CD14-positive monocyte (primary cell): ENCODE measurements at regions not wholly inside any gene's neighbourhood (a gene's known extent, or its start where the extent isn't known, plus 50 kb on each side); places are given as distances from the start of the nearest gene placed in this dataset.

Experiments used
- DNase-seq, 3 donors: peaks; one replicate each; pipeline ENCODE4 v3.0.0-alpha.2; 2011 to 2022
- H2AFZ ChIP-seq: 2 replicates; pipeline ENCODE4 v1.6.0; 2012; ENCODE audit warnings: mild to moderate bottlenecking, low read depth, low read length, inconsistent platforms; ENCODE audit not compliant: insufficient read depth, poor library complexity, severe bottlenecking
- H3K27ac ChIP-seq, 2 donors: 1 replicate in 1 of 2; 2 replicates in 1 of 2; pipeline ENCODE4 v1.5.1; 2012 to 2013; ENCODE audit warnings: low read length in 2 of 2, control low read depth in 1 of 2, inconsistent platforms in 1 of 2, low read depth in 1 of 2, mild to moderate bottlenecking in 1 of 2
- H3K27me3 ChIP-seq, 2 donors: one replicate each; pipeline versions ENCODE4 v1.6.0 to v1.6.1; 2011 to 2013; ENCODE audit warnings: low read length in 2 of 2; ENCODE audit not compliant: control insufficient read depth in 2 of 2, insufficient read depth in 2 of 2
- H3K36me3 ChIP-seq, 2 donors: replicated peaks in 1 of 2; 1 replicate in 1 of 2; 2 replicates in 1 of 2; pipeline versions ENCODE4 v1.5.1 to v1.6.1; 2012 to 2013; ENCODE audit warnings: low read length in 2 of 2, control low read depth in 1 of 2, inconsistent platforms in 1 of 2, mild to moderate bottlenecking in 1 of 2; ENCODE audit not compliant: insufficient read depth in 2 of 2, control insufficient read depth in 1 of 2
- H3K4me1 ChIP-seq, 2 donors: 1 replicate in 1 of 2; 2 replicates in 1 of 2; pipeline versions ENCODE4 v1.5.1 to v1.6.1; 2012 to 2013; ENCODE audit warnings: low read length in 2 of 2, control low read depth in 1 of 2, inconsistent platforms in 1 of 2, mild to moderate bottlenecking in 1 of 2, moderate library complexity in 1 of 2; ENCODE audit not compliant: insufficient read depth in 2 of 2, control insufficient read depth in 1 of 2
- H3K4me2 ChIP-seq: replicated peaks from 2 replicates; pipeline ENCODE3; 2012; ENCODE audit warnings: low read length, moderate library complexity, mild to moderate bottlenecking; ENCODE audit not compliant: poor library complexity, severe bottlenecking; ENCODE audit errors: extremely low read depth
- H3K4me3 ChIP-seq, 3 experiments: fragments of 200-600 bp in 1 of 3; sonication (generic) in 1 of 3; replicated peaks in 1 of 3; 1 replicate in 2 of 3; 2 replicates in 1 of 3; pipeline ENCODE4 v1.5.1; 2011 to 2013; ENCODE audit warnings: low read length in 3 of 3, mild to moderate bottlenecking in 3 of 3, control low read depth in 2 of 3, low read depth in 2 of 3, inconsistent platforms in 1 of 3, moderate library complexity in 1 of 3
- H3K79me2 ChIP-seq: 2 replicates; pipeline ENCODE4 v1.6.0; 2012; ENCODE audit warnings: mild to moderate bottlenecking, control low read depth, inconsistent platforms, low read length, moderate library complexity; ENCODE audit not compliant: insufficient read depth
- H3K9ac ChIP-seq: 2 replicates; pipeline ENCODE4 v1.6.0; 2017; ENCODE audit warnings: low read length, mild to moderate bottlenecking; ENCODE audit not compliant: insufficient read depth, poor library complexity, severe bottlenecking
- H3K9me3 ChIP-seq, 2 donors: replicated peaks in 1 of 2; 1 replicate in 1 of 2; 2 replicates in 1 of 2; pipeline versions ENCODE4 v1.5.1 to v1.6.1; 2012 to 2013; ENCODE audit warnings: low read length in 2 of 2, control low read depth in 1 of 2; ENCODE audit not compliant: control insufficient read depth in 1 of 2, insufficient read depth in 1 of 2
- H4K20me1 ChIP-seq: 2 replicates; pipeline ENCODE4 v1.6.0; 2012; ENCODE audit warnings: mild to moderate bottlenecking, low read length, control low read depth, moderate library complexity; ENCODE audit not compliant: insufficient read depth
- H3K27ac Mint-ChIP-seq, 7 donors: one replicate each; pipeline ENCODE4 v1.8.0; 2020; ENCODE audit warnings: mild to moderate bottlenecking in 7 of 7, mixed read lengths in 7 of 7, moderate library complexity in 6 of 7, inconsistent platforms in 2 of 7
- H3K27me3 Mint-ChIP-seq, 3 donors: one replicate each; pipeline ENCODE4 v1.8.0; 2021 to 2022; ENCODE audit warnings: low read depth in 3 of 3, mild to moderate bottlenecking in 3 of 3, mixed read lengths in 3 of 3, moderate library complexity in 3 of 3, inconsistent platforms in 1 of 3
- H3K36me3 Mint-ChIP-seq, 2 donors: one replicate each; pipeline ENCODE4 v1.8.0; 2020; ENCODE audit warnings: mixed read lengths in 2 of 2, inconsistent platforms in 1 of 2, mild to moderate bottlenecking in 1 of 2
- H3K4me1 Mint-ChIP-seq: one replicate; pipeline ENCODE4 v1.8.0; 2020; ENCODE audit warnings: mild to moderate bottlenecking, mixed read lengths
- H3K4me3 Mint-ChIP-seq, 2 donors: one replicate each; pipeline ENCODE4 v1.8.0; 2020; ENCODE audit warnings: mild to moderate bottlenecking in 2 of 2, mixed read lengths in 2 of 2, moderate library complexity in 1 of 2
- H3K9me3 Mint-ChIP-seq, 7 donors: one replicate each; pipeline ENCODE4 v1.8.0; 2020 to 2022; ENCODE audit warnings: mixed read lengths in 7 of 7, mild to moderate bottlenecking in 6 of 7, moderate library complexity in 6 of 7, inconsistent platforms in 2 of 7
- WGBS: methylation state at CpG from one replicate; pipeline ENCODE4 v1.1.5; 2013; ENCODE audit warnings: missing lambda C conversion rate; ENCODE audit not compliant: insufficient coverage; 5-methylcytosine and 5-hydroxymethylcytosine counted together
- intact Hi-C, 2 donors: fragments of 100-400 bp; cut with micrococcal nuclease; formaldehyde crosslinking; loops; one replicate each; pipeline versions ENCODE4 v1.15.0 to v1.15.1; 2023
- TF ChIP-seq, protein P1 (sequence below): fragments of 200-600 bp; IDR thresholded peaks from one replicate; pipeline ENCODE4 v1.8.0; 2022; ENCODE audit warnings: antibody characterized with exemption, mild to moderate bottlenecking

DNA sequence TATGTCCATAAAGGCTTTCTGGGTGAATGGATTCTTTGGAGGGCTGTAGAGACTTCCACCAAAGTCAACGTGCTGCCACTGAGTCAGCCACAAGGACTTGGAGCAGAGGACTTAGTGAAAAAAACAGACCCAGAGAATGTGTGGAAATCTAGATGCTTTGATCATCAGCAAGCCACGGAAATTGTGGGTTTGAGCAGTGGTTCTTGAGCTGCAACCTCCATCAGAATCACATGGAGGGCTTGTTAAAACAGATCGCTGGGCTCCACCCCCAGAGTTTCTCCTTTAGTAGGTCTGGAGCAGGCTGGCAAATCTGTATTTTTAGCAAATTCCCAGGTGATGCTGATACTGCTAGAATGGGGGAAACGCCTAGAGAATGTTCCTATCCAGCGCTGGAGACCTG is 95.3 kb downstream of the RBM43 start:
- intact Hi-C loops = no loop called here
- Mint-ChIP-seq H3K4me1 (no peaks in the 10 kb centered on the region), H3K9me3 (peaks cover 0 to 3% (median 0%) of the 10 kb centered on the region in 7 donors), H3K36me3 (no peaks in the 10 kb centered on the region), H3K27me3 (peaks cover 0 to 3% (median 0%) of the 10 kb centered on the region in 3 donors), H3K4me3 (no peak overlapping the region), H3K27ac (no peak overlapping the region)
- no peak overlapping the region for H2AFZ ChIP-seq
- TF ChIP-seq, protein P1, sequence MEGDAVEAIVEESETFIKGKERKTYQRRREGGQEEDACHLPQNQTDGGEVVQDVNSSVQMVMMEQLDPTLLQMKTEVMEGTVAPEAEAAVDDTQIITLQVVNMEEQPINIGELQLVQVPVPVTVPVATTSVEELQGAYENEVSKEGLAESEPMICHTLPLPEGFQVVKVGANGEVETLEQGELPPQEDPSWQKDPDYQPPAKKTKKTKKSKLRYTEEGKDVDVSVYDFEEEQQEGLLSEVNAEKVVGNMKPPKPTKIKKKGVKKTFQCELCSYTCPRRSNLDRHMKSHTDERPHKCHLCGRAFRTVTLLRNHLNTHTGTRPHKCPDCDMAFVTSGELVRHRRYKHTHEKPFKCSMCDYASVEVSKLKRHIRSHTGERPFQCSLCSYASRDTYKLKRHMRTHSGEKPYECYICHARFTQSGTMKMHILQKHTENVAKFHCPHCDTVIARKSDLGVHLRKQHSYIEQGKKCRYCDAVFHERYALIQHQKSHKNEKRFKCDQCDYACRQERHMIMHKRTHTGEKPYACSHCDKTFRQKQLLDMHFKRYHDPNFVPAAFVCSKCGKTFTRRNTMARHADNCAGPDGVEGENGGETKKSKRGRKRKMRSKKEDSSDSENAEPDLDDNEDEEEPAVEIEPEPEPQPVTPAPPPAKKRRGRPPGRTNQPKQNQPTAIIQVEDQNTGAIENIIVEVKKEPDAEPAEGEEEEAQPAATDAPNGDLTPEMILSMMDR = no peak
- H3K4me1 ChIP-seq = no peaks in the 10 kb centered on the region
- H3K4me3 ChIP-seq = no peak overlapping the region
- H3K79me2 ChIP-seq = no peaks in the 10 kb centered on the region
- no peak overlapping the region for H3K4me2 ChIP-seq
- no peak for DNase-seq
- no peaks in the 10 kb centered on the region for H4K20me1 ChIP-seq
- H3K9ac ChIP-seq = no peak overlapping the region
- H3K27ac ChIP-seq = no peak overlapping the region
- H3K27me3 ChIP-seq = no peaks in the 10 kb centered on the region
- no peaks in the 10 kb centered on the region for H3K36me3 ChIP-seq
- H3K9me3 ChIP-seq = no peaks in the 10 kb centered on the region
- 96% methylated on average over 4 of the region's 5 CpGs for WGBS

DNA sequence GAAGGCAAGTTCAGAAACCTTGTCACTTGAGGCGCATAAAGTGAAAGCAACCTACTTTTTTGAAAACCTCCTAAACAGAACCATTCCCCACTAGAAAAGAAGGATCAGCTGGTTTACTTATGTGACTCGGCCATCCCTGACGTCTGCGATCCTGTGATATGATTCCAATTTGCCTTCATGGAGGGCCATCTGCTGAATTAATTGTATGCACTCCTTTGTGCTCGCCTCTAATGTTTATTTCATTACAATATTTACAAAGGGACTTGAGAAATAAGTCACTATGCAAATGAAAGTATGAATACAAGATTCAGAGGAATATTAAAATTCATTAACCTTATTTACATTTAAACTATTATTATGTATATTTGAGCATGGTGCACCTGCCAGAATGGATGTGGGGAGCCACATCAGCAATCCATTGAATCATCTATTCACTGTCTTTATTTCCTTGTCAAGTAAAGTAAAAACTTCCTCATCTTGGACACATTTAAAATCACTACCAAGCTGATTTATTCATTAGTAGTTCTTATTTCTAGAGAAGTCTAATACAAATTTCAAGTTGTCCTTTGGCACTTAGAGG is 96.5 kb downstream of the RBM43 start:
- Histone ChIP-seq H3K4me2 (no peak overlapping the region), H3K79me2 (no peaks in the 10 kb centered on the region), H2AFZ (no peak overlapping the region), H4K20me1 (no peaks in the 10 kb centered on the region), H3K36me3 (no peaks in the 10 kb centered on the region), H3K9me3 (no peaks in the 10 kb centered on the region), H3K27ac (no peak overlapping the region), H3K27me3 (no peaks in the 10 kb centered on the region), H3K9ac (no peak overlapping the region), H3K4me1 (no peaks in the 10 kb centered on the region), H3K4me3 (no peak overlapping the region)
- Mint-ChIP-seq H3K4me1 (no peaks in the 10 kb centered on the region), H3K4me3 (no peak overlapping the region), H3K36me3 (no peaks in the 10 kb centered on the region), H3K27me3 (peaks cover 0 to 3% (median 0%) of the 10 kb centered on the region in 3 donors), H3K9me3 (peaks cover 0 to 3% (median 0%) of the 10 kb centered on the region in 7 donors), H3K27ac (no peak overlapping the region)
- intact Hi-C loops = no loop called here
- WGBS = 100% methylated on average over 2 of the region's 5 CpGs
- DNase-seq = no peak
- TF ChIP-seq, protein P1 = no peak
